RWPE2 (cell line): ENCODE measurements at regions not wholly inside any gene's neighbourhood (a gene's known extent, or its start where the extent isn't known, plus 50 kb on each side); places are given as distances from the start of the nearest gene placed in this dataset.

Experiments used
- ATAC-seq: fragments of 200-7000 bp; cut with Tn5 transposase; 3 replicates; pipeline ENCODE4 v1.9.1; 2021; ENCODE audit warnings: low read depth
- DNase-seq: peaks from one replicate; pipeline ENCODE4 v3.0.0-alpha.2; 2020; ENCODE audit warnings: low spot score
- H3K27ac ChIP-seq: fragments of 450-650 bp; 2 replicates; pipeline ENCODE4 v1.5.1; 2017; ENCODE audit warnings: mild to moderate bottlenecking; ENCODE audit not compliant: poor library complexity, severe bottlenecking
- H3K27me3 ChIP-seq: fragments of 250-450 bp; sonication (Bioruptor Pico); 2 replicates; pipeline ENCODE4 v1.5.1; 2021; ENCODE audit warnings: mild to moderate bottlenecking, moderate library complexity; ENCODE audit not compliant: insufficient read depth, poor library complexity, severe bottlenecking
- H3K36me3 ChIP-seq: fragments of 250-450 bp; sonication (Bioruptor Pico); 2 replicates; pipeline ENCODE4 v1.5.1; 2020; ENCODE audit warnings: low read depth, mild to moderate bottlenecking, moderate library complexity
- H3K4me1 ChIP-seq: fragments of 250-450 bp; sonication (Bioruptor Pico); 2 replicates; pipeline ENCODE4 v1.5.1; 2021; ENCODE audit warnings: mild to moderate bottlenecking, moderate library complexity; ENCODE audit not compliant: insufficient read depth, poor library complexity, severe bottlenecking
- H3K4me3 ChIP-seq: fragments of 250-450 bp; sonication (Bioruptor Pico); 2 replicates; pipeline ENCODE4 v1.5.1; 2021; ENCODE audit warnings: mild to moderate bottlenecking, moderate library complexity; ENCODE audit not compliant: severe bottlenecking
- H3K9me3 ChIP-seq: fragments of 250-450 bp; sonication (Bioruptor Pico); 2 replicates; pipeline ENCODE4 v1.5.1; 2021; ENCODE audit warnings: mild to moderate bottlenecking, moderate library complexity; ENCODE audit not compliant: severe bottlenecking
- TF ChIP-seq, protein P1 (sequence below): fragments of 450-650 bp; IDR thresholded peaks from one replicate; pipeline ENCODE4 v1.5.1; 2017; ENCODE audit warnings: mild to moderate bottlenecking, moderate library complexity; ENCODE audit not compliant: poor library complexity, severe bottlenecking

DNA sequence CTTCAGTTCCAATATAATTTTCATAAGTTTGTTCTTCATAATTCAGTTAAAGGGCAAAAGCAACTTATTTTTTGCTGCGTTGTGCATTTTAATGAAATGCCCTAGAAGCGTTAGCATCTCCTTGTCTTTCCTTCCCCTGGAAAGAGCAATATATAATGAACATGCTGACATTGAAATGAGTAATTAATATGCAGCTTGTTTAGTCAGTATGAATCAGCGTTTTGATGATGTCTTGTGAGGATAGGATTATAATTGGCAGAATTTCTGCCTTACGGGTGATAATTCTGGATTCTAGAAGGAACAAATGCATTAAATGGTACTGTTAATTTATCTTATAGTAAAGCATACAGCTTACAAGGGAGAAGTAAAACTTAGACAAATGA, 152.3 kb upstream of the MMADHC start:
- no peaks in the 10 kb centered on the region for H3K27me3 ChIP-seq
- no peaks in the 10 kb centered on the region for H3K36me3 ChIP-seq
- DNase-seq (no peak), ATAC-seq (no peak)
- peaks cover 16% of the 10 kb centered on the region for H3K4me1 ChIP-seq
- TF ChIP-seq, protein P1, sequence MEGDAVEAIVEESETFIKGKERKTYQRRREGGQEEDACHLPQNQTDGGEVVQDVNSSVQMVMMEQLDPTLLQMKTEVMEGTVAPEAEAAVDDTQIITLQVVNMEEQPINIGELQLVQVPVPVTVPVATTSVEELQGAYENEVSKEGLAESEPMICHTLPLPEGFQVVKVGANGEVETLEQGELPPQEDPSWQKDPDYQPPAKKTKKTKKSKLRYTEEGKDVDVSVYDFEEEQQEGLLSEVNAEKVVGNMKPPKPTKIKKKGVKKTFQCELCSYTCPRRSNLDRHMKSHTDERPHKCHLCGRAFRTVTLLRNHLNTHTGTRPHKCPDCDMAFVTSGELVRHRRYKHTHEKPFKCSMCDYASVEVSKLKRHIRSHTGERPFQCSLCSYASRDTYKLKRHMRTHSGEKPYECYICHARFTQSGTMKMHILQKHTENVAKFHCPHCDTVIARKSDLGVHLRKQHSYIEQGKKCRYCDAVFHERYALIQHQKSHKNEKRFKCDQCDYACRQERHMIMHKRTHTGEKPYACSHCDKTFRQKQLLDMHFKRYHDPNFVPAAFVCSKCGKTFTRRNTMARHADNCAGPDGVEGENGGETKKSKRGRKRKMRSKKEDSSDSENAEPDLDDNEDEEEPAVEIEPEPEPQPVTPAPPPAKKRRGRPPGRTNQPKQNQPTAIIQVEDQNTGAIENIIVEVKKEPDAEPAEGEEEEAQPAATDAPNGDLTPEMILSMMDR: no peak
- no peak overlapping the region for H3K27ac ChIP-seq
- no peak overlapping the region for H3K4me3 ChIP-seq
- H3K9me3 ChIP-seq: no peaks in the 10 kb centered on the region

DNA sequence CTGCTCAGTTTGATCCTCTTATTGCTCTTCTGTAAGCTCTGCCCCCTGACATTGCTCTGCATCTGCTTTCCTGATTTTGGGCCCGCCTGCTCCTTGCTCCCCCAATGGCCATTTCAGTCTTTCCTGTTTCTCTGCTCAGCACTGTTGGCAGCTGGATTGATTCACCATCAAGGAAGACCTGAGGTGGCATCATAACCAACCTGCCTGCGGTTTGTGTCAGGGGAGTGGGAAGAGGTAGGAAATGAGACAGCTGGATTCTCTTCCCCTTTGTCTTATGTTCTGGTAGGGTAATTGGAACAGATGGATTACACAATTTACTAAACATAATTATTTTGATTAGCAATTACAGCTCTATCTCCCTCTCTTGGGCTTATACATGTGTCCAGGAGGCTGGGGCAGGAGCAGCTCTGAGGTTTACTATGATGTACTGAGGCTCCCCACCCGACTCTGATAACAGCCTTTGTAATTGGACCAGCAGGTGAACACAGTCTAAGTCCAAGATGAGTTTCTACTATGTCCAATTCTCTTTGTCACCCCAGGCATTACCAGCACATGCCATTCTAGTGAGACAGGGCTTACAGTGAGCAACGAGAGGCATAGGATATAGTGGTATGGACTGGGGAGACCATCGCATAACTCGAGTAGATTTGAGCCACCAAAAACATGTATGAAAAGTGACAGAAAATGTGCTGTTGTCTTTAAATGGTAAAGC, 151.8 kb upstream of the MMADHC start:
- peaks cover 15% of the 10 kb centered on the region for H3K4me1 ChIP-seq
- H3K4me3 ChIP-seq: no peak overlapping the region
- ATAC-seq: no peak
- no peak for DNase-seq
- no peaks in the 10 kb centered on the region for H3K9me3 ChIP-seq
- TF ChIP-seq, protein P1: no peak
- no peaks in the 10 kb centered on the region for H3K36me3 ChIP-seq
- no peak overlapping the region for H3K27ac ChIP-seq
- H3K27me3 ChIP-seq: no peaks in the 10 kb centered on the region

DNA sequence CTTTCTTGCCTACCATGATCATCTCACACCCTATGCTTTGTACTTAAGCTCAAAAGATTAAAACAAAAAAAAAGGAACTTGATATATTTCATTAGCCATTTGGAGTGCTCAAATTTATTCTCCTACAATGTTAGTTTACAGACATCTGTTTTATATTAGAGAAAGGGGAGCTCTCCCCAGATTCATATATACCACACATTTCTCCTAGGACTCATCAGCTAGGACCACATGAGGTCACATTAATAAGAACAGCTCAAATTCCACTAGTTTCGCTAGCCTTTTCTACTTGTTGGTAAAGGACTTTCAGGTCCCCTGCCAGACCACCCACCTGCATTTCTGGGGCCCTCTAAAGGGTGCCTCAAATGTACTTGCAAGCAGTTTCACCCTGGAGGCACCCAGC, 151.2 kb upstream of the MMADHC start:
- Histone ChIP-seq H3K36me3 (no peaks in the 10 kb centered on the region), H3K27me3 (no peaks in the 10 kb centered on the region), H3K27ac (no peak overlapping the region), H3K4me3 (no peak overlapping the region), H3K4me1 (peaks cover 19% of the 10 kb centered on the region), H3K9me3 (no peaks in the 10 kb centered on the region)
- no peak for ATAC-seq
- DNase-seq: no peak
- TF ChIP-seq, protein P1: no peak

DNA sequence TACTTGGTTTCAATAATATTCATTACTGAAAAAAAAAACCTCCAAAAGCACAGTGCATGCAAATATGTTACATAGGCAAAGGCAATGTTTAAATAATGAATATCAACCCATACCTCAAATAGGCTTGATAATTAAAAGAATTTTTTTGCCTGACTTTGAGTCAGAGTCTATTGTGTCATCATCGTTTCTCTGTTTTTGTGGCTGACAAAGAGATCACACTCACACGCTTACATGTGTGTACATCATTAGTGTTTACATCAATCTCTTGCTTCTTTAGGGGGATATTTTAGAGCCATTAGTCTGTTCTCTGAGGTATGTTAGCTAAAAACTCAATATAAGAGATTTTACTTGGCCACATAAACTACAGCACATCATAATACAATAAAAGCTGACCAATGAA, 150.3 kb upstream of the MMADHC start:
- no peaks in the 10 kb centered on the region for H3K36me3 ChIP-seq
- H3K4me1 ChIP-seq: peaks cover 27% of the 10 kb centered on the region
- no peaks in the 10 kb centered on the region for H3K27me3 ChIP-seq
- DNase-seq: no peak
- H3K9me3 ChIP-seq: no peaks in the 10 kb centered on the region
- TF ChIP-seq, protein P1: no peak
- H3K27ac ChIP-seq: no peak overlapping the region
- no peak overlapping the region for H3K4me3 ChIP-seq
- no peak for ATAC-seq

DNA sequence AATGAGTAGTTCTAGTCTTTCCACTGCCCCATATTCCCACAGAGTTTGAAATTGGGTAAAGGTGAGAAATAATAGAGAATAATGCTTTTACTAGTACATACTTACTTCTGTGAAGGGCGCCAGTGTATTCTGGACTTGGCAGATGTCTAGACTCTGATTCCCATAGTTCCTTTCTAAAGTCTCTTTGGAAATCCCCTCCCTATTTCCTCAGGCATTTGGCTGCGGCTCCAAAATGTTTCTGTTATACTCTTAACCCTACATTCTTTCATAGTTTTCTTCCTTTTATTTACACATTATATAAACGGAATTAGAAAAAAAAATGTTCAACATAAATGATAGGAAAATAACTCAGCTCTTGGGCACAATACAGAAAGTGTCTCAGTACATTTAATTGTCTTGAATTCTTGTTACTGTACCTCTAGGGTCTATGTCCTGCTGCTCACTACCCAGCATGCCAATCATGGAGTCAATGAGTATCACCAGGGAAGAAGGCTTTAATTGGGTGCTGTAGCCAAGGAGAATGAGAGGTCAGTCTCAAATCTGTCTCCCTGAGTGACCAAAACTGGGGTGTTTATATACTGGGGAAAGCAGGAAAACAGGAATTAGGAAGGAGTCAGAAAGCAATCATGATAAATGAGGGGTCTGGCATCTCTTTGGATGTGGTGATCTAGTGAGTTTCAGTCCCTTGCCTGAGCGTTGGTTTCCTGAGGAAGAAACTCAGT, 147.8 kb upstream of the MMADHC start:
- H3K27ac ChIP-seq: peak overlapping the region; percentile 91
- no peak overlapping the region for H3K4me3 ChIP-seq
- ATAC-seq (no peak), DNase-seq (no peak)
- H3K4me1 ChIP-seq: peaks cover 33% of the 10 kb centered on the region
- H3K27me3 ChIP-seq: no peaks in the 10 kb centered on the region
- H3K9me3 ChIP-seq: no peaks in the 10 kb centered on the region
- no peaks in the 10 kb centered on the region for H3K36me3 ChIP-seq
- TF ChIP-seq, protein P1: no peak
